PC-3 (cell line): ENCODE measurements at regions not wholly inside any gene's neighbourhood (a gene's known extent, or its start where the extent isn't known, plus 50 kb on each side); places are given as distances from the start of the nearest gene placed in this dataset.

Source experiments
- ATAC-seq: fragments of 200-7000 bp; cut with Tn5 transposase; 2 replicates; pipeline ENCODE4 v1.9.1; 2020; ENCODE audit warnings: mild to moderate bottlenecking, moderate library complexity
- BruUV-seq: library from RNA; stranded (reverse); fragments of 400-500 nt; replicated peaks from 2 replicates; lab custom pipeline; 2021; lab: Mats Ljungman, UMichigan
- CTCF ChIA-PET: fragments of 300-600 bp; sonication (Branson Sonifier 250); formaldehyde crosslinking; loops from one replicate; lab custom pipeline; 2022; ENCODE audit warnings: antibody characterized with exemption; lab: Charles Lee
- POLR2A ChIA-PET: fragments of 300-600 bp; sonication (Branson Sonifier 250); formaldehyde crosslinking; loops from one replicate; lab custom pipeline; 2022; ENCODE audit warnings: antibody characterized with exemption; ENCODE audit not compliant: unreplicated experiment; lab: Charles Lee
- DNase-seq: peaks from one replicate; pipeline ENCODE4 v3.0.0-alpha.2; 2015
- H2AFZ ChIP-seq: fragments of 300-600 bp; sonication (generic); 2 replicates; pipeline ENCODE4 v1.6.0; 2016; ENCODE audit warnings: antibody characterized with exemption, low read length
- H3F3A ChIP-seq: fragments of 300-600 bp; sonication (generic); one replicate; pipeline ENCODE4 v1.6.0; 2017; ENCODE audit warnings: antibody characterized with exemption, low read length, control low read depth, mild to moderate bottlenecking; ENCODE audit not compliant: unreplicated experiment
- H3K27ac ChIP-seq: fragments of 300-600 bp; sonication (generic); 2 replicates; pipeline ENCODE4 v1.5.1; 2016; ENCODE audit warnings: mild to moderate bottlenecking, low read length
- H3K27me3 ChIP-seq: fragments of 300-600 bp; sonication (generic); 2 replicates; pipeline ENCODE4 v1.6.1; 2016; ENCODE audit warnings: low read length, mixed read lengths
- H3K36me3 ChIP-seq: fragments of 300-600 bp; sonication (generic); 2 replicates; pipeline ENCODE4 v1.6.1; 2016; ENCODE audit warnings: low read depth, mixed run types, low read length, mixed read lengths
- H3K4me1 ChIP-seq: fragments of 300-600 bp; sonication (generic); 2 replicates; pipeline ENCODE4 v1.5.1; 2016; ENCODE audit warnings: low read length; ENCODE audit not compliant: insufficient read depth
- H3K4me2 ChIP-seq: fragments of 300-600 bp; sonication (generic); 2 replicates; pipeline ENCODE4 v1.6.0; 2016; ENCODE audit warnings: low read length
- H3K4me3 ChIP-seq: fragments of 300-600 bp; sonication (generic); 2 replicates; pipeline ENCODE4 v1.5.1; 2016; ENCODE audit warnings: mild to moderate bottlenecking, low read length, mixed read lengths
- H3K79me2 ChIP-seq: fragments of 300-600 bp; sonication (generic); 2 replicates; pipeline ENCODE4 v1.6.1; 2017; ENCODE audit warnings: low read length, mixed read lengths
- H3K9ac ChIP-seq: fragments of 300-600 bp; sonication (generic); 2 replicates; pipeline ENCODE4 v1.6.0; 2016; ENCODE audit warnings: mild to moderate bottlenecking, low read length
- H3K9me2 ChIP-seq: fragments of 300-600 bp; sonication (generic); replicated peaks from 2 replicates; pipeline ENCODE4 v1.6.1; 2016; ENCODE audit warnings: mixed run types, low read length, mixed read lengths
- H3K9me3 ChIP-seq: fragments of 300-600 bp; sonication (generic); 2 replicates; pipeline ENCODE4 v1.6.1; 2016; ENCODE audit warnings: low read length, mixed read lengths
- H4K20me1 ChIP-seq: fragments of 300-600 bp; sonication (generic); 2 replicates; pipeline ENCODE4 v1.6.1; 2016; ENCODE audit warnings: low read length, mixed read lengths
- EZH2 ChIP-seq: fragments of 300-600 bp; sonication (generic); IDR thresholded peaks from one replicate; pipeline ENCODE4 v1.6.1; 2017; ENCODE audit warnings: antibody characterized with exemption, mild to moderate bottlenecking, low read length; ENCODE audit not compliant: unreplicated experiment
- EZH2phosphoT487 ChIP-seq: fragments of 300-600 bp; sonication (generic); IDR thresholded peaks from 2 replicates; pipeline ENCODE4 v1.6.1; 2018; ENCODE audit warnings: mild to moderate bottlenecking, antibody characterized with exemption, low read length, borderline replicate concordance
- intact Hi-C: fragments of 100-400 bp; cut with micrococcal nuclease; formaldehyde crosslinking; loops from 2 replicates; pipeline ENCODE4 v1.9.0; 2023
- TF ChIP-seq, protein P1 (sequence below): fragments of 300-600 bp; sonication (generic); conservative IDR thresholded peaks from 2 replicates; pipeline ENCODE4 v1.5.1; 2017; ENCODE audit warnings: antibody characterized with exemption, low read depth, mild to moderate bottlenecking, low read length

GRCh38 chr7:124989911-124990310 lies 60.3 kb upstream of the POT1 start:
- Histone ChIP-seq H3K9ac (no peak overlapping the region), H3K9me2 (no peaks in the 10 kb centered on the region), H3K79me2 (no peaks in the 10 kb centered on the region), H2AFZ (no peak overlapping the region), H3K27me3 (no peaks in the 10 kb centered on the region), H3K9me3 (no peaks in the 10 kb centered on the region), H4K20me1 (no peaks in the 10 kb centered on the region), H3K27ac (no peak overlapping the region), H3K4me1 (peaks cover 14% of the 10 kb centered on the region), H3K4me3 (no peak overlapping the region), H3K4me2 (no peak overlapping the region), H3F3A (no peaks in the 10 kb centered on the region), H3K36me3 (no peaks in the 10 kb centered on the region)
- ChIA-PET POLR2A (no interaction called here), CTCF (no interaction called here)
- DNase-seq (no peak), ATAC-seq (no peak)
- no TSS peak for BruUV-seq
- intact Hi-C loops: no loop called here
- TF ChIP-seq EZH2 (no peak), EZH2phosphoT487 (no peak)
- TF ChIP-seq, protein P1, sequence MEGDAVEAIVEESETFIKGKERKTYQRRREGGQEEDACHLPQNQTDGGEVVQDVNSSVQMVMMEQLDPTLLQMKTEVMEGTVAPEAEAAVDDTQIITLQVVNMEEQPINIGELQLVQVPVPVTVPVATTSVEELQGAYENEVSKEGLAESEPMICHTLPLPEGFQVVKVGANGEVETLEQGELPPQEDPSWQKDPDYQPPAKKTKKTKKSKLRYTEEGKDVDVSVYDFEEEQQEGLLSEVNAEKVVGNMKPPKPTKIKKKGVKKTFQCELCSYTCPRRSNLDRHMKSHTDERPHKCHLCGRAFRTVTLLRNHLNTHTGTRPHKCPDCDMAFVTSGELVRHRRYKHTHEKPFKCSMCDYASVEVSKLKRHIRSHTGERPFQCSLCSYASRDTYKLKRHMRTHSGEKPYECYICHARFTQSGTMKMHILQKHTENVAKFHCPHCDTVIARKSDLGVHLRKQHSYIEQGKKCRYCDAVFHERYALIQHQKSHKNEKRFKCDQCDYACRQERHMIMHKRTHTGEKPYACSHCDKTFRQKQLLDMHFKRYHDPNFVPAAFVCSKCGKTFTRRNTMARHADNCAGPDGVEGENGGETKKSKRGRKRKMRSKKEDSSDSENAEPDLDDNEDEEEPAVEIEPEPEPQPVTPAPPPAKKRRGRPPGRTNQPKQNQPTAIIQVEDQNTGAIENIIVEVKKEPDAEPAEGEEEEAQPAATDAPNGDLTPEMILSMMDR: no peak
